SH-SY5Y (cell line): ENCODE measurements at regions not wholly inside any gene's neighbourhood (a gene's known extent, or its start where the extent isn't known, plus 50 kb on each side); places are given as distances from the start of the nearest gene placed in this dataset.

ENCODE experiments used
- GATA2 ChIP-seq: IDR thresholded peaks from 2 replicates; pipeline ENCODE4 v1.6.1; 2011; ENCODE audit warnings: mild to moderate bottlenecking, low read depth, low read length
- GATA3 ChIP-seq: IDR thresholded peaks from 2 replicates; pipeline ENCODE4 v1.6.1; 2011; ENCODE audit warnings: low read depth, mild to moderate bottlenecking, low read length, moderate library complexity

- TF ChIP-seq GATA2 (no peak), GATA3 (no peak)
Measured at GRCh38 chr15:85311647-85312046, 68.8 kb upstream of the AKAP13 start.
